ENCODE measurements at regions not wholly inside any gene's neighbourhood (a gene's known extent, or its start where the extent isn't known, plus 50 kb on each side); places are given as distances from the start of the nearest gene placed in this dataset.

DNA sequence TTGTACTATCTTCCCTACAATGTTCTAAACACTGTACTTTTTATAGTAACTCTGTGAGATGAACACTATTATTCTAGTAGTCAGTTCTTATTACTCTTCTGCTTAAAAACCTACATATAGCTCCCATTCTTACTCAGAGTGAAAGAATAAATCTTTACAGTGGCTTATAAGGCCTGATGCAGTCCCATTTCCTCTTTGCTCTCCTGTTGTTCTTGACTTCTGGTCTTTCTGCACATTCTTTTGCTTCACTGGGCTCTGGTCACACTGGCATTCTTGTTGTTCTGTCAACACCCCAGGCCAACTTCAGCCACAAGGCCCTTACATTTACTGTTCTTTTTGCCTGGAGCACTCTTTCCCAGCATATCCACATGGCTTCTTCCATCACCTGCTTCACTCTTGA, 58.2 kb upstream of the TP63 start:
- TF ChIP-seq, protein P1, sequence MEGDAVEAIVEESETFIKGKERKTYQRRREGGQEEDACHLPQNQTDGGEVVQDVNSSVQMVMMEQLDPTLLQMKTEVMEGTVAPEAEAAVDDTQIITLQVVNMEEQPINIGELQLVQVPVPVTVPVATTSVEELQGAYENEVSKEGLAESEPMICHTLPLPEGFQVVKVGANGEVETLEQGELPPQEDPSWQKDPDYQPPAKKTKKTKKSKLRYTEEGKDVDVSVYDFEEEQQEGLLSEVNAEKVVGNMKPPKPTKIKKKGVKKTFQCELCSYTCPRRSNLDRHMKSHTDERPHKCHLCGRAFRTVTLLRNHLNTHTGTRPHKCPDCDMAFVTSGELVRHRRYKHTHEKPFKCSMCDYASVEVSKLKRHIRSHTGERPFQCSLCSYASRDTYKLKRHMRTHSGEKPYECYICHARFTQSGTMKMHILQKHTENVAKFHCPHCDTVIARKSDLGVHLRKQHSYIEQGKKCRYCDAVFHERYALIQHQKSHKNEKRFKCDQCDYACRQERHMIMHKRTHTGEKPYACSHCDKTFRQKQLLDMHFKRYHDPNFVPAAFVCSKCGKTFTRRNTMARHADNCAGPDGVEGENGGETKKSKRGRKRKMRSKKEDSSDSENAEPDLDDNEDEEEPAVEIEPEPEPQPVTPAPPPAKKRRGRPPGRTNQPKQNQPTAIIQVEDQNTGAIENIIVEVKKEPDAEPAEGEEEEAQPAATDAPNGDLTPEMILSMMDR (IDR thresholded peaks at IDR 0.05; ENCODE audit: low read depth, low read length, missing input control): no peak
- TF ChIP-seq RAD21 (IDR thresholded peaks at IDR 0.05) (no peak), YY1 (IDR thresholded peaks at IDR 0.05) (no peak), SP1 (IDR thresholded peaks at IDR 0.05) (no peak), TAF1 (conservative IDR thresholded peaks at IDR 0.05) (no peak), JUND (IDR thresholded peaks at IDR 0.05) (no peak), RXRA (IDR thresholded peaks at IDR 0.05) (no peak), GABPA (IDR thresholded peaks at IDR 0.05 in 1 of 2, conservative IDR thresholded peaks at IDR 0.05 in 1 of 2) (no peak)
- TF ChIP-seq, protein P2, sequence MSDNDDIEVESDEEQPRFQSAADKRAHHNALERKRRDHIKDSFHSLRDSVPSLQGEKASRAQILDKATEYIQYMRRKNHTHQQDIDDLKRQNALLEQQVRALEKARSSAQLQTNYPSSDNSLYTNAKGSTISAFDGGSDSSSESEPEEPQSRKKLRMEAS (IDR thresholded peaks at IDR 0.05): no peak
- TF ChIP-seq, protein P3, sequence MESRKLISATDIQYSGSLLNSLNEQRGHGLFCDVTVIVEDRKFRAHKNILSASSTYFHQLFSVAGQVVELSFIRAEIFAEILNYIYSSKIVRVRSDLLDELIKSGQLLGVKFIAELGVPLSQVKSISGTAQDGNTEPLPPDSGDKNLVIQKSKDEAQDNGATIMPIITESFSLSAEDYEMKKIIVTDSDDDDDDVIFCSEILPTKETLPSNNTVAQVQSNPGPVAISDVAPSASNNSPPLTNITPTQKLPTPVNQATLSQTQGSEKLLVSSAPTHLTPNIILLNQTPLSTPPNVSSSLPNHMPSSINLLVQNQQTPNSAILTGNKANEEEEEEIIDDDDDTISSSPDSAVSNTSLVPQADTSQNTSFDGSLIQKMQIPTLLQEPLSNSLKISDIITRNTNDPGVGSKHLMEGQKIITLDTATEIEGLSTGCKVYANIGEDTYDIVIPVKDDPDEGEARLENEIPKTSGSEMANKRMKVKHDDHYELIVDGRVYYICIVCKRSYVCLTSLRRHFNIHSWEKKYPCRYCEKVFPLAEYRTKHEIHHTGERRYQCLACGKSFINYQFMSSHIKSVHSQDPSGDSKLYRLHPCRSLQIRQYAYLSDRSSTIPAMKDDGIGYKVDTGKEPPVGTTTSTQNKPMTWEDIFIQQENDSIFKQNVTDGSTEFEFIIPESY (IDR thresholded peaks at IDR 0.05): no peak
- TF ChIP-seq, protein P4, sequence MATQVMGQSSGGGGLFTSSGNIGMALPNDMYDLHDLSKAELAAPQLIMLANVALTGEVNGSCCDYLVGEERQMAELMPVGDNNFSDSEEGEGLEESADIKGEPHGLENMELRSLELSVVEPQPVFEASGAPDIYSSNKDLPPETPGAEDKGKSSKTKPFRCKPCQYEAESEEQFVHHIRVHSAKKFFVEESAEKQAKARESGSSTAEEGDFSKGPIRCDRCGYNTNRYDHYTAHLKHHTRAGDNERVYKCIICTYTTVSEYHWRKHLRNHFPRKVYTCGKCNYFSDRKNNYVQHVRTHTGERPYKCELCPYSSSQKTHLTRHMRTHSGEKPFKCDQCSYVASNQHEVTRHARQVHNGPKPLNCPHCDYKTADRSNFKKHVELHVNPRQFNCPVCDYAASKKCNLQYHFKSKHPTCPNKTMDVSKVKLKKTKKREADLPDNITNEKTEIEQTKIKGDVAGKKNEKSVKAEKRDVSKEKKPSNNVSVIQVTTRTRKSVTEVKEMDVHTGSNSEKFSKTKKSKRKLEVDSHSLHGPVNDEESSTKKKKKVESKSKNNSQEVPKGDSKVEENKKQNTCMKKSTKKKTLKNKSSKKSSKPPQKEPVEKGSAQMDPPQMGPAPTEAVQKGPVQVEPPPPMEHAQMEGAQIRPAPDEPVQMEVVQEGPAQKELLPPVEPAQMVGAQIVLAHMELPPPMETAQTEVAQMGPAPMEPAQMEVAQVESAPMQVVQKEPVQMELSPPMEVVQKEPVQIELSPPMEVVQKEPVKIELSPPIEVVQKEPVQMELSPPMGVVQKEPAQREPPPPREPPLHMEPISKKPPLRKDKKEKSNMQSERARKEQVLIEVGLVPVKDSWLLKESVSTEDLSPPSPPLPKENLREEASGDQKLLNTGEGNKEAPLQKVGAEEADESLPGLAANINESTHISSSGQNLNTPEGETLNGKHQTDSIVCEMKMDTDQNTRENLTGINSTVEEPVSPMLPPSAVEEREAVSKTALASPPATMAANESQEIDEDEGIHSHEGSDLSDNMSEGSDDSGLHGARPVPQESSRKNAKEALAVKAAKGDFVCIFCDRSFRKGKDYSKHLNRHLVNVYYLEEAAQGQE (IDR thresholded peaks at IDR 0.05): no peak

Data from liver (tissue), 3 donors.